WTC11 (cell line): ENCODE measurements at regions not wholly inside any gene's neighbourhood (a gene's known extent, or its start where the extent isn't known, plus 50 kb on each side); places are given as distances from the start of the nearest gene placed in this dataset.

ENCODE experiments used
- ATAC-seq: fragments of 200-7000 bp; cut with Tn5 transposase; 2 replicates; pipeline ENCODE4 v1.10.0; 2021; ENCODE audit warnings: mild to moderate bottlenecking, moderate library complexity
- CTCF ChIA-PET: fragments of 300-600 bp; sonication (Branson Sonifier 250); formaldehyde crosslinking; loops from one replicate; lab custom pipeline; 2021; ENCODE audit warnings: antibody characterized with exemption; lab: Charles Lee
- POLR2A ChIA-PET: fragments of 350-600 bp; sonication (Branson Sonifier 250); formaldehyde crosslinking; loops from one replicate; lab custom pipeline; 2021; ENCODE audit warnings: antibody characterized with exemption; lab: Charles Lee
- DNase-seq: peaks from one replicate; pipeline ENCODE4 v3.0.0; 2021; ENCODE audit warnings: low spot score
- H3K27ac Mint-ChIP-seq: 2 replicates; pipeline ENCODE4 v1.8.0; 2021; ENCODE audit warnings: mixed read lengths
- H3K27me3 Mint-ChIP-seq: 2 replicates; pipeline ENCODE4 v1.8.0; 2021; ENCODE audit warnings: low read depth, mild to moderate bottlenecking, moderate library complexity, mixed read lengths
- H3K36me3 Mint-ChIP-seq: 2 replicates; pipeline ENCODE4 v1.8.0; 2021; ENCODE audit warnings: mixed read lengths
- H3K4me1 Mint-ChIP-seq: 2 replicates; pipeline ENCODE4 v1.8.0; 2022; ENCODE audit warnings: mixed read lengths
- H3K4me3 Mint-ChIP-seq: 2 replicates; pipeline ENCODE4 v1.8.0; 2021; ENCODE audit warnings: mild to moderate bottlenecking, moderate library complexity, mixed read lengths
- H3K9me3 Mint-ChIP-seq: 2 replicates; pipeline ENCODE4 v1.8.0; 2021; ENCODE audit warnings: mixed read lengths
- ATF3 ChIP-seq: sonication (generic); formaldehyde crosslinking; conservative IDR thresholded peaks from 2 replicates; pipeline ENCODE4 v1.8.1; 2022; ENCODE audit warnings: mild to moderate bottlenecking, missing genetic modification reagents
- CREB1 ChIP-seq: sonication (generic); formaldehyde crosslinking; IDR thresholded peaks from 2 replicates; pipeline ENCODE4 v1.8.0; 2023; ENCODE audit warnings: mild to moderate bottlenecking, missing genetic modification reagents
- E2F4 ChIP-seq: sonication (generic); formaldehyde crosslinking; IDR thresholded peaks from 2 replicates; pipeline ENCODE4 v1.8.1; 2022; ENCODE audit warnings: low read depth, mild to moderate bottlenecking, moderate library complexity, missing genetic modification reagents, borderline replicate concordance
- ERG ChIP-seq: fragments of 250-450 bp; sonication (Bioruptor Pico); IDR thresholded peaks from 2 replicates; pipeline ENCODE4 v1.8.0; 2021; ENCODE audit warnings: mild to moderate bottlenecking
- FOXJ3 ChIP-seq: sonication (generic); formaldehyde crosslinking; IDR thresholded peaks from 2 replicates; pipeline ENCODE4 v1.9.0; 2021; ENCODE audit warnings: missing genetic modification reagents, mild to moderate bottlenecking, borderline replicate concordance
- JAZF1 ChIP-seq: fragments of 250-450 bp; sonication (Bioruptor Pico); IDR thresholded peaks from 2 replicates; pipeline ENCODE4 v1.9.0; 2021; ENCODE audit warnings: moderate library complexity, mild to moderate bottlenecking, inconsistent platforms
- MAX ChIP-seq: sonication (generic); formaldehyde crosslinking; IDR thresholded peaks from 2 replicates; pipeline ENCODE4 v1.8.0; 2022; ENCODE audit warnings: mild to moderate bottlenecking, missing genetic modification reagents
- NFE2L1 ChIP-seq: sonication (generic); formaldehyde crosslinking; IDR thresholded peaks from 2 replicates; pipeline ENCODE4 v1.8.1; 2023; ENCODE audit warnings: missing genetic modification reagents
- NR1H2 ChIP-seq: sonication (generic); formaldehyde crosslinking; IDR thresholded peaks from 2 replicates; pipeline ENCODE4 v1.9.0; 2021; ENCODE audit warnings: mild to moderate bottlenecking, moderate library complexity, missing genetic modification reagents
- NR3C1 ChIP-seq: sonication (generic); formaldehyde crosslinking; conservative IDR thresholded peaks from 2 replicates; pipeline ENCODE4 v1.8.1; 2023; ENCODE audit warnings: low read depth, mild to moderate bottlenecking, missing genetic modification reagents
- PRDM15 ChIP-seq: sonication (generic); formaldehyde crosslinking; IDR thresholded peaks from 2 replicates; pipeline ENCODE4 v1.8.0; 2022; ENCODE audit warnings: missing genetic modification reagents
- PREB ChIP-seq: sonication (generic); formaldehyde crosslinking; IDR thresholded peaks from 2 replicates; pipeline ENCODE4 v1.8.1; 2022; ENCODE audit warnings: mild to moderate bottlenecking, missing genetic modification reagents, moderate library complexity, borderline replicate concordance
- PRRX2 ChIP-seq: fragments of 250-450 bp; sonication (Bioruptor Pico); IDR thresholded peaks from 2 replicates; pipeline ENCODE4 v1.8.0; 2021; ENCODE audit warnings: mild to moderate bottlenecking
- RELA ChIP-seq: sonication (generic); formaldehyde crosslinking; IDR thresholded peaks from 2 replicates; pipeline ENCODE4 v1.8.1; 2022; ENCODE audit warnings: missing genetic modification reagents, mild to moderate bottlenecking, borderline replicate concordance
- RORB ChIP-seq: fragments of 250-450 bp; sonication (Bioruptor Pico); IDR thresholded peaks from 2 replicates; pipeline ENCODE4 v1.9.0; 2021; ENCODE audit warnings: mild to moderate bottlenecking
- TEAD4 ChIP-seq: sonication (generic); formaldehyde crosslinking; IDR thresholded peaks from 2 replicates; pipeline ENCODE4 v1.8.0; 2022; ENCODE audit warnings: mild to moderate bottlenecking, missing genetic modification reagents
- TP53 ChIP-seq: sonication (generic); formaldehyde crosslinking; IDR thresholded peaks from 2 replicates; pipeline ENCODE4 v1.8.1; 2023; ENCODE audit warnings: mild to moderate bottlenecking, missing genetic modification reagents
- USF2 ChIP-seq: sonication (generic); formaldehyde crosslinking; IDR thresholded peaks from 2 replicates; pipeline ENCODE4 v1.8.1; 2023; ENCODE audit warnings: mild to moderate bottlenecking, missing genetic modification reagents, moderate library complexity
- ZBTB21 ChIP-seq: sonication (generic); formaldehyde crosslinking; IDR thresholded peaks from 2 replicates; pipeline ENCODE4 v1.8.1; 2023; ENCODE audit warnings: mild to moderate bottlenecking, missing genetic modification reagents, borderline replicate concordance
- ZNF138 ChIP-seq: sonication (generic); formaldehyde crosslinking; conservative IDR thresholded peaks from 2 replicates; pipeline ENCODE4 v1.8.1; 2022; ENCODE audit warnings: mild to moderate bottlenecking, moderate library complexity, missing genetic modification reagents
- ZNF263 ChIP-seq: sonication (generic); formaldehyde crosslinking; IDR thresholded peaks from 2 replicates; pipeline ENCODE4 v1.8.1; 2022; ENCODE audit warnings: low read depth, mild to moderate bottlenecking, moderate library complexity, missing genetic modification reagents
- ZNF317 ChIP-seq: sonication (generic); formaldehyde crosslinking; IDR thresholded peaks from 2 replicates; pipeline ENCODE4 v1.8.1; 2023; ENCODE audit warnings: low read depth, mild to moderate bottlenecking, moderate library complexity, missing genetic modification reagents, borderline replicate concordance
- ZNF396 ChIP-seq: fragments of 250-450 bp; sonication (Bioruptor Pico); IDR thresholded peaks from 2 replicates; pipeline ENCODE4 v1.8.0; 2021; ENCODE audit warnings: mild to moderate bottlenecking, moderate library complexity, borderline replicate concordance

GRCh38 chr10:8304861-8305260, 250.4 kb downstream of the GATA3 start (continued):
- no peak for TF ChIP-seq ATF3
- TF ChIP-seq E2F4: no peak
- TF ChIP-seq PRRX2 (CRISPR knock-in tag): no peak
- no peak for TF ChIP-seq ERG (CRISPR knock-in tag)
- no peak for TF ChIP-seq PREB
- TF ChIP-seq ZNF396 (CRISPR knock-in tag): no peak
- TF ChIP-seq ZNF317 (CRISPR knock-in tag): no peak
- TF ChIP-seq CREB1 (CRISPR knock-in tag): no peak
- TF ChIP-seq NFE2L1: no peak
- TF ChIP-seq RORB: no peak
- TF ChIP-seq USF2 (CRISPR knock-in tag): no peak

- Mint-ChIP-seq H3K27ac (no peak overlapping the region; the same call in 1 of the 2 replicates), H3K36me3 (no peaks in the 10 kb centered on the region), H3K27me3 (no peaks in the 10 kb centered on the region; the same call in 1 of the 2 replicates), H3K4me1 (peaks cover 39% of the 10 kb centered on the region), H3K4me3 (no peak overlapping the region), H3K9me3 (peaks cover 3% of the 10 kb centered on the region; the same call in 1 of the 2 replicates)
- DNase-seq (no peak), ATAC-seq (no peak)
- ChIA-PET CTCF (no interaction called here), POLR2A (no interaction called here)
- TF ChIP-seq NFE2L1: no peak
- TF ChIP-seq NR3C1 (CRISPR knock-in tag): no peak
- no peak for TF ChIP-seq ERG (CRISPR knock-in tag)
- TF ChIP-seq ZBTB21 (CRISPR knock-in tag): no peak
- TF ChIP-seq NR1H2 (CRISPR knock-in tag): no peak
- TF ChIP-seq TP53 (CRISPR knock-in tag): no peak
- TF ChIP-seq MAX (CRISPR knock-in tag): no peak
- no peak for TF ChIP-seq ZNF317 (CRISPR knock-in tag)
- TF ChIP-seq FOXJ3 (CRISPR knock-in tag): no peak
- no peak for TF ChIP-seq JAZF1 (CRISPR knock-in tag)
- TF ChIP-seq RORB: no peak
- no peak for TF ChIP-seq PRDM15 (CRISPR knock-in tag)
- no peak for TF ChIP-seq ZNF263 (CRISPR knock-in tag)
- TF ChIP-seq RELA (CRISPR knock-in tag): no peak
- no peak for TF ChIP-seq TEAD4
- TF ChIP-seq ZNF138 (CRISPR knock-in tag): no peak
- TF ChIP-seq PREB: no peak
These were observed 251.6 kb downstream of the GATA3 start for GRCh38 chr10:8305876-8306652.
